Tibial nerve (tissue), 4 donors: ENCODE measurements at regions not wholly inside any gene's neighbourhood (a gene's known extent, or its start where the extent isn't known, plus 50 kb on each side); places are given as distances from the start of the nearest gene placed in this dataset.
"Not testable (repeated sequence)": the region's sequence is repeated elsewhere in the genome, so short reads cannot be mapped to it uniquely, and the experiment has no call there.

Experiments
- DNase-seq, 2 donors: peaks; one replicate each; pipeline ENCODE4 v3.0.0-alpha.2; 2019; ENCODE audit warnings: low spot score in 2 of 2
- H3K27ac ChIP-seq, 4 donors: fragments of 200-600 bp; sonication (generic) in 3 of 4; one replicate each; pipeline ENCODE4 v1.5.1; 2017 to 2019; ENCODE audit warnings: mild to moderate bottlenecking in 1 of 4
- H3K27me3 ChIP-seq, 2 donors: fragments of 200-600 bp; sonication (generic) in 1 of 2; one replicate each; pipeline versions ENCODE4 v1.5.1 to v1.6.0; 2017 to 2019
- H3K36me3 ChIP-seq, 3 donors: fragments of 200-600 bp; sonication (generic); one replicate each; pipeline ENCODE4 v1.5.1; 2018 to 2019
- H3K4me1 ChIP-seq, 4 donors: fragments of 200-600 bp; sonication (generic) in 3 of 4; one replicate each; pipeline ENCODE4 v1.5.1; 2017 to 2019
- H3K4me3 ChIP-seq, 4 donors: fragments of 200-600 bp; sonication (generic) in 3 of 4; one replicate each; pipeline ENCODE4 v1.5.1; 2017 to 2019; ENCODE audit warnings: mild to moderate bottlenecking in 1 of 4, moderate library complexity in 1 of 4
- H3K9me3 ChIP-seq, 4 donors: fragments of 200-600 bp; sonication (generic) in 3 of 4; one replicate each; pipeline ENCODE4 v1.5.1; 2017 to 2019
- CTCF ChIP-seq, 5 experiments: fragments of 200-600 bp in 3 of 5; fragments of 450-650 bp in 2 of 5; sonication (generic) in 3 of 5; IDR thresholded peaks; one replicate each; pipeline ENCODE4 v1.5.1; 2016 to 2019; ENCODE audit warnings: antibody characterized with exemption in 5 of 5, mild to moderate bottlenecking in 3 of 5, moderate library complexity in 2 of 5
- EP300 ChIP-seq, 2 donors: sonication (generic); formaldehyde crosslinking; IDR thresholded peaks; one replicate each; pipeline ENCODE4 v1.6.1; 2017; ENCODE audit warnings: antibody characterized with exemption in 2 of 2, mild to moderate bottlenecking in 1 of 2
- POLR2A ChIP-seq, 2 donors: fragments of 450-650 bp; IDR thresholded peaks; one replicate each; pipeline ENCODE4 v1.6.1; 2017; ENCODE audit warnings: antibody characterized with exemption in 2 of 2, mild to moderate bottlenecking in 2 of 2, moderate library complexity in 2 of 2
- WGBS, 2 donors: methylation state at CpG; one replicate each; pipeline ENCODE4 v1.1.5; 2018; 5-methylcytosine and 5-hydroxymethylcytosine counted together

GRCh38 chr3:163382183-163382582, 1696.1 kb downstream of the SI start:
- Histone ChIP-seq H3K27me3 (no peaks in the 10 kb centered on the region), H3K4me3 (no peak overlapping the region), H3K9me3 (no peaks in the 10 kb centered on the region), H3K27ac (no peak overlapping the region), H3K4me1 (no peaks in the 10 kb centered on the region), H3K36me3 (no peaks in the 10 kb centered on the region)
- DNase-seq: no peak
- TF ChIP-seq CTCF (IDR thresholded peaks at IDR 0.05): no peak
- no peak for TF ChIP-seq POLR2A (IDR thresholded peaks at IDR 0.05)
- no peak for TF ChIP-seq EP300 (IDR thresholded peaks at IDR 0.05)
- 61 to 64% methylated on average over 2 of the region's 2 CpGs for WGBS, 2 donors

- no peak for DNase-seq
- no peaks in the 10 kb centered on the region for H3K4me1 ChIP-seq
- H3K4me3 ChIP-seq: no peak overlapping the region
- no peaks in the 10 kb centered on the region for H3K36me3 ChIP-seq
- no peak overlapping the region for H3K27ac ChIP-seq
- H3K9me3 ChIP-seq: no peaks in the 10 kb centered on the region
- TF ChIP-seq POLR2A (IDR thresholded peaks at IDR 0.05) (no peak), EP300 (IDR thresholded peaks at IDR 0.05) (no peak), CTCF (IDR thresholded peaks at IDR 0.05) (no peak)
- no peaks in the 10 kb centered on the region for H3K27me3 ChIP-seq
Measured at GRCh38 chr3:163368168-163368567, 1710.1 kb downstream of the SI start.

GRCh38 chr3:163364717-163365116, 1713.6 kb downstream of the SI start:
- no peaks in the 10 kb centered on the region for H3K9me3 ChIP-seq
- no peaks in the 10 kb centered on the region for H3K4me1 ChIP-seq
- no peaks in the 10 kb centered on the region for H3K27me3 ChIP-seq
- H3K36me3 ChIP-seq: no peaks in the 10 kb centered on the region
- TF ChIP-seq POLR2A (IDR thresholded peaks at IDR 0.05): no peak
- no peak for TF ChIP-seq CTCF (IDR thresholded peaks at IDR 0.05)
- TF ChIP-seq EP300 (IDR thresholded peaks at IDR 0.05): no peak
- no peak overlapping the region for H3K27ac ChIP-seq
- WGBS, 2 donors: 60 to 79% methylated on average over 4 of the region's 4 CpGs
- no peak overlapping the region for H3K4me3 ChIP-seq
- no peak for DNase-seq

- Histone ChIP-seq H3K9me3 (no peaks in the 10 kb centered on the region), H3K4me1 (no peaks in the 10 kb centered on the region), H3K4me3 (no peak overlapping the region), H3K36me3 (no peaks in the 10 kb centered on the region), H3K27ac (no peak overlapping the region), H3K27me3 (no peaks in the 10 kb centered on the region)
- no peak for TF ChIP-seq EP300 (IDR thresholded peaks at IDR 0.05)
- no peak for TF ChIP-seq CTCF (IDR thresholded peaks at IDR 0.05)
- no peak for TF ChIP-seq POLR2A (IDR thresholded peaks at IDR 0.05)
- WGBS, 2 donors: 79 to 89% methylated on average over 2 of the region's 2 CpGs
- DNase-seq: no peak
Measured at GRCh38 chr3:163362151-163362550, 1716.1 kb downstream of the SI start.

- not testable (repeated sequence) for H3K4me1 ChIP-seq, H3K9me3 ChIP-seq, H3K27ac ChIP-seq, H3K27me3 ChIP-seq, H3K36me3 ChIP-seq, DNase-seq, H3K4me3 ChIP-seq
- WGBS, 2 donors: 91 to 94% methylated on average over 17 of the region's 17 CpGs
Measured at GRCh38 chr3:163361357-163361878, 1716.9 kb downstream of the SI start.

- DNase-seq: no peak
- H3K9me3 ChIP-seq: peaks cover 0 to 3% (median 0%) of the 10 kb centered on the region in 4 donors
- H3K4me1 ChIP-seq: no peaks in the 10 kb centered on the region
- H3K4me3 ChIP-seq: no peak overlapping the region
- no peaks in the 10 kb centered on the region for H3K27me3 ChIP-seq
- H3K36me3 ChIP-seq: no peaks in the 10 kb centered on the region
- 54 to 70% methylated on average over 3 of the region's 3 CpGs for WGBS, 2 donors
- H3K27ac ChIP-seq: no peak overlapping the region
- TF ChIP-seq POLR2A (IDR thresholded peaks at IDR 0.05): no peak
- TF ChIP-seq EP300 (IDR thresholded peaks at IDR 0.05): no peak
- no peak for TF ChIP-seq CTCF (IDR thresholded peaks at IDR 0.05)
Measured at GRCh38 chr3:163347944-163348343, 1730.4 kb downstream of the SI start.
